Ovary (tissue), 3 donors: ENCODE measurements at regions not wholly inside any gene's neighbourhood (a gene's known extent, or its start where the extent isn't known, plus 50 kb on each side); places are given as distances from the start of the nearest gene placed in this dataset.

ENCODE experiments used
- EP300 ChIP-seq: sonication (generic); formaldehyde crosslinking; IDR thresholded peaks from one replicate; pipeline ENCODE4 v1.6.1; 2017; ENCODE audit warnings: antibody characterized with exemption
- TF ChIP-seq, protein P1 (sequence below), 3 donors: fragments of 450-650 bp in 2 of 3; fragments of 200-600 bp in 1 of 3; IDR thresholded peaks; one replicate each; pipeline versions ENCODE4 v1.5.1 to v1.8.0; 2016 to 2022; ENCODE audit warnings: antibody characterized with exemption in 3 of 3, mild to moderate bottlenecking in 1 of 3
- donor health status: DM: no; HTN: no; CAD: no.

DNA sequence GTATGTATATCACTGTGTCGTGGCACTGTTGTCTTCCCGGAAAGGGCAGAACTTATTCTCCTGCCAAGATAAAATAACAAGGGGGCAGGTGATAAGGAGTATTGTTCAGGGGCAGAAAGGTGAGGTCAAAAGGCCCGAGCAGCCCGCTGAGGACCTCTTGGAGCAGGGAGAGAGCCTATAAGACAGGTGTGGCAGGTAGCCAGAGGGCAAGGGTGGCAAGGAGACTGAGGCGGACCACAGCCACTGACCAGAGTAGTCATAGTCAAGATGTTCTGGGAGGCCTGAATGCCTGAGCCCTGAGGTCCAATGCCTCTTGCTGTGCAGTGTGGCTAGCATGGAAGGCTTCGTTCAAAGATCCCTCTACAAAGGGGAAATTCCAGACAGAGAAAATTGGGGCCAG lies 172.3 kb upstream of the CHRNA7 start:
- TF ChIP-seq, protein P1, sequence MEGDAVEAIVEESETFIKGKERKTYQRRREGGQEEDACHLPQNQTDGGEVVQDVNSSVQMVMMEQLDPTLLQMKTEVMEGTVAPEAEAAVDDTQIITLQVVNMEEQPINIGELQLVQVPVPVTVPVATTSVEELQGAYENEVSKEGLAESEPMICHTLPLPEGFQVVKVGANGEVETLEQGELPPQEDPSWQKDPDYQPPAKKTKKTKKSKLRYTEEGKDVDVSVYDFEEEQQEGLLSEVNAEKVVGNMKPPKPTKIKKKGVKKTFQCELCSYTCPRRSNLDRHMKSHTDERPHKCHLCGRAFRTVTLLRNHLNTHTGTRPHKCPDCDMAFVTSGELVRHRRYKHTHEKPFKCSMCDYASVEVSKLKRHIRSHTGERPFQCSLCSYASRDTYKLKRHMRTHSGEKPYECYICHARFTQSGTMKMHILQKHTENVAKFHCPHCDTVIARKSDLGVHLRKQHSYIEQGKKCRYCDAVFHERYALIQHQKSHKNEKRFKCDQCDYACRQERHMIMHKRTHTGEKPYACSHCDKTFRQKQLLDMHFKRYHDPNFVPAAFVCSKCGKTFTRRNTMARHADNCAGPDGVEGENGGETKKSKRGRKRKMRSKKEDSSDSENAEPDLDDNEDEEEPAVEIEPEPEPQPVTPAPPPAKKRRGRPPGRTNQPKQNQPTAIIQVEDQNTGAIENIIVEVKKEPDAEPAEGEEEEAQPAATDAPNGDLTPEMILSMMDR (IDR thresholded peaks at IDR 0.05) = no peak
- TF ChIP-seq EP300 = no peak
